ENCODE measurements at regions not wholly inside any gene's neighbourhood (a gene's known extent, or its start where the extent isn't known, plus 50 kb on each side); places are given as distances from the start of the nearest gene placed in this dataset.

DNA sequence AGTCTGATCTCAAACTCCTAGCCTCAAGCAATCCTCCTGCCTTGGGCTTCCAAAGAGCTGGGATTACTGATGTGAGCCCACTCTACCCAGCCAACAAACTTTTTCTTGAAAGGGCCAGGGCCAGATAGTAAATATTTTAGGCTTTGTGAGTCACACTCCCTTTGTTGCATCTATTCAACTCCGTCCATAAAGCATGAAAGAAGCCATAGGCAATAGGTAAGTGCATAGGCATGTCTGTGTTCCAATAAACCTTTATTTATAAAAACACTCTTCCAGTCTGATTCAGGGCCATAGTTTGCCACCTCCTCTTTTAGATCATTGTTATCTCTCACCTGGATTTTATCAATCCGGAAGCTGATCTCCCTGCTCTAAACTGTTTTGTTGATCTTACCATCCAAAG is 105.6 kb upstream of the BMPER start:
- TF ChIP-seq CTCF (IDR thresholded peaks at IDR 0.05; ENCODE audit: low read depth, low read length) (no peak), EZH2phosphoT487 (IDR thresholded peaks at IDR 0.05; ENCODE audit: low read depth) (no peak)

Measured in OCI-LY3 (cell line).